GM21723 (cell line): ENCODE measurements at regions not wholly inside any gene's neighbourhood (a gene's known extent, or its start where the extent isn't known, plus 50 kb on each side); places are given as distances from the start of the nearest gene placed in this dataset.
"Not testable (repeated sequence)": the region's sequence is repeated elsewhere in the genome, so short reads cannot be mapped to it uniquely, and the experiment has no call there.

Source experiments
- ATAC-seq: cut with Tn5 transposase; IDR thresholded peaks from one replicate; pipeline ENCODE4 v1.9.1; 2021; ENCODE audit warnings: mild to moderate bottlenecking, moderate library complexity; ENCODE audit not compliant: unreplicated experiment

DNA sequence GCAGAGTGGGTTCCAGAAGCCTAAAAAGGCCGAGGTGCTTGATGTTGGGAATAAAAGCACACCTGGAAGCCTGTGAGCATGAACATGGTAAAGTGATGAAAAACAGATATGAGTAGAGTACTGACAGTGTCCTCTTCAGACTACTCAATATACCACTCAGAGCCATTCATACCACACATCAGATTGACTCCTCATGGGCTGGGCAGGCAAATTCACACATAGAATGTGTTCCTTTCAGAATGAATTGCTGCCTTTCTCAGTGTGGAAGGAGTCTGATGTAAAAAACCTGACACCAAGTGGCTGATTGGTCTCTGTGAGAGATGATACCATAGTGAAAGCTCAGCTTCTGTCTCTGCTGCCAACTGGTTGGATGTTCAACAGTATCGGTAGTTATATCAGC, 442.7 kb downstream of the RAPGEF2 start:
- ATAC-seq, result no peak

DNA sequence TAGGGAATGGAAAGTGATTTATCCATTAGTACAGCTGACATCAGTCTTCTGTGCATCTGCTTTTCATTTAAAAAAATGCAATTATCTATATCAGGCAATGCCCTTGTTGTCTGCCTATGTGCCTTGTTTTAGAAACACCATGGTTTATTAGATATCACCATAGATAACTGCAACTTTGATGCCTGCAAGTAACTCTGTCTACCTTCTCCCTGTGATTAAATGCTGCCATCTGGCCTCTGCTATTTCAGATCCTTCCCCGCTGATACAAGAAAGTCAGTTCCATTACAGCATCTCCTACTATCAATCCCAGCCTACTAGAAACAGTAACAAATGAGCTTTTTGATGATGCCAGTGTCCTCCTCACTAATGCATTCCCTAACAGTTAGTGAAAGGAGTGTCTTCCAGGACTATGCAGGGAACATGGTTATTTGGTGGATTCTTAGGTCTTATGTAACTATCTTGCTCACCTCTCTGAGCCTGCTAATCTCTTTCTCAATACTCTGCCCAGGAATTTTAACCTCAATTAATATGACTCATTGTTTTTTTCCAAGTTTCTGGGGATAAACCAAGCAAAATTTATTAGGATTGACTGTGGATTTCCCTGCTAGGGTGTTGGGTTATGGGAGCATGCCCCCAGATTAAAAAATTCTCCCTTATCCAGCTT, 444.9 kb downstream of the RAPGEF2 start:
- ATAC-seq, result no peak

DNA sequence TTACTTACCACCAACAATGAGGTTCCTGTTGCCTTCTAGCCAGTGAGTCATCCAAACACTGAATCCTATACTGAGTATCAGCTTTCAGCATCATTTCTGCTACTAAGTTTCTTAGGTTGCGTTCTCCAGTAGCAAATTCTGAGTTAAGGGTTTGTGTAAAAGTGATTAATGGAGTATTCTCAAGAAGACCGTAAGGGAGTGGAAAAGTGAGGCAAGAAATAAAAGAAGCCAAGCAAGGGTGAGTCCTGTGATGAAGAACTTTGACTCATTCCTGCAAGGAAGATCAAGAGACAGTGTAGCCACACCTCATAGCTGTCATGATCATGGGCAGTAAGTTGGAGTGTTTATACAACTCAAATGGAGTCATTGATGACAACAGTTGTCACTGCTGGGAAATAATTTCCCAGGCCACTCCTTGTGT, 446.2 kb downstream of the RAPGEF2 start:
- ATAC-seq, result no peak

DNA sequence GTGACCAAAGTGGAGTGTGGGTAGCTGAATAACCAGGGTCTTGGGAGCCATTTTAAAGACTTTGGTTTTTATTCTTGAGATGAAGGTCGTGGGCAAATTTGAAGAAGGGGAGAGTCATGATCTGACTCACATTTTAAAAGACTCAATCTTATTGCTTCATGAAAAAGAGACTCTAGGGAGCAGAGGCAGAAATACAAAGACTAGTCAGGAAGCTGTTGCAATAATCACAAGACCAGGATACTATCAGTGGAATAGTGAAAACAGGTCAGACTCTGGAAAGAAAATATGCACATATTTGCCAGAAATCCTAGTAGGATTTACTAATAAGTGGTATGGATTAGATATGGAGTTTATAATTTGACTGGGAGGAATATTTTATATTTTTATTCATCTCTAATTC, 448.4 kb downstream of the RAPGEF2 start:
- ATAC-seq, result no peak

DNA sequence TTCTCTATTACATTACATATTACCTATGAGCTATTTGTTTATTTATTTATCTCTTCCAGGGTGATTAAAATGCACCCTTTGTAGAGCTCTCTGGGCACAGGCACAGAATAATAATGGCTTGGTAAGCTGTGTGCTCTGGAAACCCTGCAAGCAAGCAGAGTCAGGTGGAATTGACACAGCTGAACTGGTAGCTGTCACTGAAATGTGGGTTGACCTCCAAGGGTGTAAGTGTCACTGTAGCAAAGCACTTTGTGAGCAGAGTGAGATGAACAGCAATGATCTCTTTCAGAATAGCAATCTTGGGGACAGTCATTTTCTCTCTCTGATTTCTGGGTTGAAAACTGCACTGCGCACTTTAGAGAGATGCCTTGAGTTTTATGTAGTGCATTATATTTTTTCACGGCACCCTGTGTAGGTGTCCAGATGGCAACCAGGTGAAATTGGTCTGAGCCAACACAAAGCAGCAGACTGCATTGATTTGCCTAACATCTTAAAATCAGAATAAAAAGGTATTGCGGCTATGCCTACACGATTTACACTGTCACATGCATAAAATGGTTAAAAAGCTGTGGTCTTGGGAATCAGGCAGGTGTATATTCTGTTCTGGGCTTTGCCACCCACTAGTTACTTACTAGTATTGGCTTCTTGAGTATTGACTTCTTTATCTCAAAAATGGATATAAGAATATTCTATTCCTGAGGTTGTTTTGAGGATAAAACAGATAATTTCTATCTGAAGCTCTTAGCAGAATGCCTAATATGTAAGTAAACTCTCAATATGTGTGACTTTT, 450.3 kb downstream of the RAPGEF2 start:
- ATAC-seq, result no peak

- no peak for ATAC-seq
Measured at GRCh38 chr4:159555873-159556272, 453.0 kb downstream of the RAPGEF2 start.

- no peak for ATAC-seq
Measured at GRCh38 chr4:159562366-159562765, 459.5 kb downstream of the RAPGEF2 start.

GRCh38 chr4:159563257-159563656, 460.4 kb downstream of the RAPGEF2 start:
- no peak for ATAC-seq

DNA sequence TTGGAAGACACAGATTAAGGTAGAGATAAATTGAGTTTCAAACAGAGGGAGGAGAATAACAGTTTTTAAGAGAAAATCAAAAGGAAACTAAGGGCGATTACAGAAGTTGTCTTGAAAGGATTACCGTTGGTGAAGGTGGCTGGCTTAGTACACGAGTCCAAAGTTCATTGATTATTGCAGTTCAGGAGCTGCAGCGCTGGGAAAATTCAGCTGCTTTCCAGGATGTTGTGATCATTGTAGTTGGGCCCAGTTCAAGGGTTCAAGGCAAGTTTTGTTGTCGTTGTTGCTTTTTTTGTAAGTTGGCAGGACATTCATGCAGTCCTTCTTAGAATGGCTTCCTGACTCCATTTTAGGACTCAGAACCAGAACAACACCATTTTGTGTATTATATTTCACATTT, 461.7 kb downstream of the RAPGEF2 start:
- ATAC-seq, result no peak

GRCh38 chr4:159566786-159567185, 463.9 kb downstream of the RAPGEF2 start:
- ATAC-seq, result no peak

GRCh38 chr4:159577241-159577640, 474.4 kb downstream of the RAPGEF2 start:
- no peak for ATAC-seq

- ATAC-seq, result no peak
Measured at GRCh38 chr4:159582685-159583084, 479.8 kb downstream of the RAPGEF2 start.

DNA sequence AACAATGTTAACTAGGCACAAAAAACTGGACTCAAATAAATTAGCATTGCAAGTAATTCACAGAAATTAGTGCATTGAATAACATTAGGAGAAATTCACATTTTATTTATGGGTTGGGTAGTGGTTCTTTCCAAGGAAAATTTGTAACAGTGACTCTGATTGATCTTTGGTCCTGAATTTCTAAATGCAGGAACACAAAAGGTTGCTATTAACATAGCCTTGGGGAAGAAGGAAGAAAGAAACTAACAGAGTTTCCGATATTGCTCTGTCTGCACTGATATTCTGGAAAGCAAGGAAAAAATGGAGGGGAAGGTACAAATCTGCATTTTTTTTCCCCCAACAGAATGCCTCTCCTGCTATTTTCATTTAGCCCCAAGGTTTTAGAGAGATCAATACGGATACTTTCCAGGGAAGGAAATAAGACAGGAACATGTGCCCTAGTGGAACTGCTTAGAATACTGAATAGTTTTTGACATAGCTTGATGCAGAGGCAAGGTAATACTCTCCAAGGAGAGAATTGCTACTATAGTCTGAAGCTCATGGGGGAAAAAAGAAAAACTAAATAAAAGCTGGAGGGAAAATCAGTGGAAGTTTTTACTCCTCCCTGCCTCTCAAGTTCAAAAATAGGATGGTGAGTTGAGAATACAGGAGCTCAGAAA, 490.1 kb downstream of the RAPGEF2 start:
- ATAC-seq, result no peak

DNA sequence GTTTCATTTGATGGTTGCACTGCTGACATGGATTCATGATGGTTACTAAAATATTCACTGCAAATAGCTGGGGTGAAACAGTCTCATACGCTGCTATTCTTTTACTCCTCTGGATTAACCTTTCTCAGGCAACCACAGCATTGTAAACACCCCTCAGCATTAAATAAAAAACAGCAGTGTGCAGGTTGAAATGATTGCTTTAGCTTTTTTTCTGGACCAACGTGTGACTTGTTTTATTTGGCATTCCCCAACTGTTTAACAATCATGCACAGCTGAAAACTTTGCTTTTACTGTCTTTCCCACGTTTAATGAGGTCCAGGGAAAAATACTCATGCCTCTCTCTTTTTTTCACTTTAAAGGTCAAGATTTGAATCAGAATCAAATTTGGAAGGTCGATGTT, 490.8 kb downstream of the RAPGEF2 start:
- no peak for ATAC-seq

DNA sequence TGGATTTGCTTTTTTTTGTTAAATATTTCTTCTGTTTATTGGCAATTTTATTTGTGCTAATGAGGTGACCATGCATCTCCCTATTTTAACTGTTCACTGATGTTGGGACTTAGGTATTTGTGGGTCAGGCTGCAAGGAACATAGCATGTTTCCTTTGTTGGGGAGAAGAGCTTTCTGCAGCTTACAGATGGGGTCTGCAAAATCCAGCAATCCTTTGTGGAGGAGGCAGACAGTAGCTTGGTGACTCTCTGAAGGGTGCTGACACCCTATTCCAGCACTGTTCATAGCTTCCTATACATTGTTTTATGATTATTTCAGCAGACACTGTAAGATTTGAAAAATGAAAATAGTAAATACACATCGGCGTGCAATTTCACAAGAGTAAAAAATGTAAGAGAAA, 491.7 kb downstream of the RAPGEF2 start:
- no peak for ATAC-seq

GRCh38 chr4:159595101-159595500, 492.2 kb downstream of the RAPGEF2 start:
- not testable (repeated sequence) for ATAC-seq

GRCh38 chr4:159598602-159599001, 495.7 kb downstream of the RAPGEF2 start:
- ATAC-seq, result no peak

DNA sequence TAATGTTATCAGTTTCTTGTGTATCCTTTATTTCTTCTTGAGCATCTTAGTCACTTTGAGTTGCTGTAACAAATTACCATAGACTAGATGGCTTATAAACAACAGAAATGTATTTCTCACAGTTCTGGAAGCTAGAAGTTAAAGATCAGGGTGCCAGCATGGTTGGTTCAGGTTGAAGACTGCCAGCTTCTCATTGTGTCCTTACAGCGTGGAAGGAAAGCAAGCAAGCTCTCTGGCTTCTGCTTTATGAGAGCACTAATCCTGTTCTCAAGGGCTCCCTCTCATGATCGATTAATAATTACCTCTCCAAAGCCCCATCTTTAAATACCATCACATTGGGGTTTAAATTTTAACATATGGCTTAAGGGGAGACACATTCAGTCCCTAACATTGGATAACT, 497.2 kb downstream of the RAPGEF2 start:
- ATAC-seq, result no peak

DNA sequence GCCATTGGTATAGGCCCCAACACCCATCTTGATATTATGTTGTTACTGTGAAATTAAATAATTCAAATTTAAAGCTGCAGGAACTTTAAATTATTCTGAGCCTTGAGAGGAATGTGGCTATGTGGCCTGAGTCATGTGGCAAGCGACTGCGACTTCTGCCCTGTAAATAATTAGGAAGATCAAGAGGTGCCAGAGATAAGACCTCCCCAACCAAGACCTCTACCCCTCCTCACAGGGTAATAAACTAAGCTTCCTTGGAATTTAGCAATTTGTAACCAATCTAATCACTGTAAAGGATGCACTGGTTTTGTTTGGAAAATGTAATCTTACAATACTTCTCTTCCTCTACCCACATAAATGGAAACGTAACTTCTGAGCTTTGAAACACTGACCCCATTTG, 501.9 kb downstream of the RAPGEF2 start:
- no peak for ATAC-seq

DNA sequence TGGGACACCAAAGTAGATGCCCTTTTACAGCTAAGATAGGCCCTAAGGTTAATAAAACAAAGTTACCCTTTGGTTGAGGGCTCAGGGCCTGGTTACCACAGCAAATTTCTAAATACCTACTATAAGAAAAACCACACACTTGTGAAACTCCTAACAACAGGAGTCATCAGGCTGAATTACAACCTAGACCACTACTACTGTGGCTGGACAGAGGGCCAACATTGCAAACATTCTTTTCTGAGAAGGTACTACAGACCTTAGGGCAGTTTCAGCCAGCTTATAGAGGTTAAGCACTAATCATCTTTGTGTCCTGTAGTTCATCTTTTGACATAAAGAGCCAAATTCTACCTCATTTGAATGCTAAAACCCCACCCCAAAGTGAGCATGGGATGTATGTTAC, 504.0 kb downstream of the RAPGEF2 start:
- no peak for ATAC-seq

- no peak for ATAC-seq
Measured at GRCh38 chr4:159607809-159608208, 504.9 kb downstream of the RAPGEF2 start.

GRCh38 chr4:159608436-159608835, 505.6 kb downstream of the RAPGEF2 start:
- no peak for ATAC-seq
